AG04449 (cell line): ENCODE measurements at regions not wholly inside any gene's neighbourhood (a gene's known extent, or its start where the extent isn't known, plus 50 kb on each side); places are given as distances from the start of the nearest gene placed in this dataset.

ENCODE experiments used
- CTCF ChIA-PET: fragments of 350-600 bp; formaldehyde crosslinking; extraction: SDS; loops from one replicate; lab custom pipeline; 2021; ENCODE audit warnings: antibody characterized with exemption; lab: Yijun Ruan, JAX
- POLR2A ChIA-PET: fragments of 400-600, 350-600 bp; formaldehyde crosslinking; extraction: SDS; loops from one replicate; lab custom pipeline; 2020; ENCODE audit warnings: antibody characterized with exemption, inconsistent platforms; lab: Yijun Ruan, JAX
- DNase-seq: peaks from one replicate; pipeline ENCODE4 v3.0.0-alpha.2; 2010; ENCODE audit warnings: low read depth, low spot score
- H3K4me3 ChIP-seq: 2 replicates; pipeline ENCODE4 v1.5.1; 2011; ENCODE audit warnings: low read depth, mild to moderate bottlenecking, control low read depth, low read length
- CTCF ChIP-seq: IDR thresholded peaks from one replicate; pipeline ENCODE4 v1.5.1; 2011; ENCODE audit warnings: mild to moderate bottlenecking, moderate library complexity, low read length, control low read depth, inconsistent platforms; ENCODE audit not compliant: insufficient read depth; ENCODE audit errors: missing control alignments

- no peak for DNase-seq
These were observed 535.0 kb downstream of the FOXG1 start for GRCh38 chr14:29301571-29301970.

GRCh38 chr14:29310210-29310609 is 543.6 kb downstream of the FOXG1 start:
- DNase-seq: no peak
- CTCF ChIA-PET: interaction anchor here (0.9 kb wide), 1 partner anchor 9 kb away, joined by 3 read pairs; no protein-coding TSS in a partner anchor
- no peak for TF ChIP-seq CTCF
- POLR2A ChIA-PET: no interaction called here
- no peak overlapping the region for H3K4me3 ChIP-seq

More at GRCh38 chr14:29301571-29301970, 535.0 kb downstream of the FOXG1 start:
- TF ChIP-seq CTCF: no peak
- no peak overlapping the region for H3K4me3 ChIP-seq
- ChIA-PET POLR2A (no interaction called here), CTCF (interaction anchor here (1.1 kb wide), 1 partner anchor 9 kb away, joined by 3 read pairs; no protein-coding TSS in a partner anchor)

- no peak for DNase-seq
- CTCF ChIA-PET: interaction anchor here (0.9 kb wide), 1 partner anchor 9 kb away, joined by 3 read pairs; no protein-coding TSS in a partner anchor
- POLR2A ChIA-PET: no interaction called here
- H3K4me3 ChIP-seq: no peak overlapping the region
- TF ChIP-seq CTCF: no peak
These were observed 544.2 kb downstream of the FOXG1 start for GRCh38 chr14:29310757-29311156.

GRCh38 chr14:29311983-29312382 is 545.4 kb downstream of the FOXG1 start:
- H3K4me3 ChIP-seq: no peak overlapping the region
- TF ChIP-seq CTCF: no peak
- POLR2A ChIA-PET: no interaction called here
- no peak for DNase-seq
- CTCF ChIA-PET: no interaction called here

- POLR2A ChIA-PET: no interaction called here
- no peak for DNase-seq
- CTCF ChIA-PET: no interaction called here
- TF ChIP-seq CTCF: no peak
- H3K4me3 ChIP-seq: no peak overlapping the region
These were observed 550.3 kb downstream of the FOXG1 start for GRCh38 chr14:29316936-29317335.

GRCh38 chr14:29317423-29317822 is 550.8 kb downstream of the FOXG1 start:
- ChIA-PET CTCF (no interaction called here), POLR2A (no interaction called here)
- no peak overlapping the region for H3K4me3 ChIP-seq
- no peak for TF ChIP-seq CTCF
- DNase-seq: no peak
